ENCODE measurements at regions not wholly inside any gene's neighbourhood (a gene's known extent, or its start where the extent isn't known, plus 50 kb on each side); places are given as distances from the start of the nearest gene placed in this dataset.

- no peak for TF ChIP-seq CTCF (IDR thresholded peaks at IDR 0.05; ENCODE audit: insufficient read depth, low read depth, low read length, missing control alignments)
- no peak for DNase-seq (ENCODE audit: low read depth)
- no peak overlapping the region for H3K4me3 ChIP-seq (ENCODE audit: low read length)
These were observed 151.1 kb upstream of the ISX start for GRCh38 chr22:34914846-34915245.

GRCh38 chr22:34917239-34917638, 148.7 kb upstream of the ISX start:
- H3K4me3 ChIP-seq (ENCODE audit: low read length), result no peak overlapping the region
- DNase-seq (ENCODE audit: low read depth), result no peak
- no peak for TF ChIP-seq CTCF (IDR thresholded peaks at IDR 0.05; ENCODE audit: insufficient read depth, low read depth, low read length, missing control alignments)

- H3K4me3 ChIP-seq (ENCODE audit: low read length), result no peak overlapping the region
- DNase-seq (ENCODE audit: low read depth), result no peak
- no peak for TF ChIP-seq CTCF (IDR thresholded peaks at IDR 0.05; ENCODE audit: insufficient read depth, low read depth, low read length, missing control alignments)
These were observed 134.9 kb upstream of the ISX start for GRCh38 chr22:34931026-34931425.

- no peak for DNase-seq (ENCODE audit: low read depth)
- no peak for TF ChIP-seq CTCF (IDR thresholded peaks at IDR 0.05; ENCODE audit: insufficient read depth, low read depth, low read length, missing control alignments)
- H3K4me3 ChIP-seq (ENCODE audit: low read length), result no peak overlapping the region
These were observed 131.7 kb upstream of the ISX start for GRCh38 chr22:34934261-34934660.

- no peak overlapping the region for H3K4me3 ChIP-seq (ENCODE audit: low read length)
- TF ChIP-seq CTCF (IDR thresholded peaks at IDR 0.05; ENCODE audit: insufficient read depth, low read depth, low read length, missing control alignments), result no peak
- DNase-seq (ENCODE audit: low read depth), result no peak
These were observed 122.1 kb upstream of the ISX start for GRCh38 chr22:34943830-34944229.

GRCh38 chr22:34946339-34946985, 119.5 kb upstream of the ISX start:
- no peak for TF ChIP-seq CTCF (IDR thresholded peaks at IDR 0.05; ENCODE audit: insufficient read depth, low read depth, low read length, missing control alignments)
- H3K4me3 ChIP-seq (ENCODE audit: low read length), result no peak overlapping the region
- no peak for DNase-seq (ENCODE audit: low read depth)

- DNase-seq (ENCODE audit: low read depth), result no peak
- H3K4me3 ChIP-seq (ENCODE audit: low read length), result no peak overlapping the region
- no peak for TF ChIP-seq CTCF (IDR thresholded peaks at IDR 0.05; ENCODE audit: insufficient read depth, low read depth, low read length, missing control alignments)
These were observed 115.5 kb upstream of the ISX start for GRCh38 chr22:34950489-34950888.

All from epithelial cell of esophagus (primary cell).